ENCODE measurements at regions not wholly inside any gene's neighbourhood (a gene's known extent, or its start where the extent isn't known, plus 50 kb on each side); places are given as distances from the start of the nearest gene placed in this dataset.
"Not testable (repeated sequence)": the region's sequence is repeated elsewhere in the genome, so short reads cannot be mapped to it uniquely, and the experiment has no call there.

GRCh38 chr5:147140558-147140957, 94.3 kb upstream of the STK32A start:
- DNase-seq (ENCODE audit: low spot score in 2 of 2): no peak
- Histone ChIP-seq H3K4me1 (no peaks in the 10 kb centered on the region), H3K9me3 (peaks cover 23% of the 10 kb centered on the region), H3K36me3 (no peaks in the 10 kb centered on the region), H3K27ac (no peak overlapping the region), H3K27me3 (no peaks in the 10 kb centered on the region), H3K4me3 (no peak overlapping the region)
- no peak for TF ChIP-seq POLR2AphosphoS5 (IDR thresholded peaks at IDR 0.05)
- no peak for TF ChIP-seq EP300 (IDR thresholded peaks at IDR 0.05)
- TF ChIP-seq POLR2A (IDR thresholded peaks at IDR 0.05): no peak
- no peak for TF ChIP-seq CTCF (IDR thresholded peaks at IDR 0.05)
- 59% methylated on average over 1 of the region's 1 CpG for WGBS

- peaks cover 23% of the 10 kb centered on the region for H3K9me3 ChIP-seq
- DNase-seq (ENCODE audit: low spot score in 2 of 2); H3K27ac ChIP-seq; H3K4me3 ChIP-seq; H3K36me3 ChIP-seq; H3K27me3 ChIP-seq; H3K4me1 ChIP-seq: not testable (repeated sequence)
- 70% methylated on average over 2 of the region's 2 CpGs for WGBS
Measured at GRCh38 chr5:147141580-147141979, 93.2 kb upstream of the STK32A start.

GRCh38 chr5:147143215-147143614, 91.6 kb upstream of the STK32A start:
- no peak for TF ChIP-seq CTCF (IDR thresholded peaks at IDR 0.05)
- no peak for TF ChIP-seq POLR2AphosphoS5 (IDR thresholded peaks at IDR 0.05)
- no peak for TF ChIP-seq EP300 (IDR thresholded peaks at IDR 0.05)
- no peak for TF ChIP-seq POLR2A (IDR thresholded peaks at IDR 0.05)
- H3K4me3 ChIP-seq: no peak overlapping the region
- H3K4me1 ChIP-seq: no peaks in the 10 kb centered on the region

GRCh38 chr5:147145328-147145727, 89.5 kb upstream of the STK32A start:
- TF ChIP-seq POLR2AphosphoS5 (IDR thresholded peaks at IDR 0.05) (no peak), POLR2A (IDR thresholded peaks at IDR 0.05) (no peak), EP300 (IDR thresholded peaks at IDR 0.05) (no peak), CTCF (IDR thresholded peaks at IDR 0.05) (no peak)
- Histone ChIP-seq H3K27ac (no peak overlapping the region), H3K9me3 (no peaks in the 10 kb centered on the region), H3K4me3 (no peak overlapping the region), H3K36me3 (no peaks in the 10 kb centered on the region), H3K4me1 (no peaks in the 10 kb centered on the region), H3K27me3 (no peaks in the 10 kb centered on the region)
- DNase-seq (ENCODE audit: low spot score in 2 of 2): no peak
- 50% methylated on average over 1 of the region's 1 CpG for WGBS

More at GRCh38 chr5:147143215-147143614, 91.6 kb upstream of the STK32A start:
- H3K36me3 ChIP-seq: no peaks in the 10 kb centered on the region
- H3K9me3 ChIP-seq: peaks cover 16% of the 10 kb centered on the region
- H3K27me3 ChIP-seq: no peaks in the 10 kb centered on the region
- no peak for DNase-seq (ENCODE audit: low spot score in 2 of 2)
- no peak overlapping the region for H3K27ac ChIP-seq

- H3K36me3 ChIP-seq: no peaks in the 10 kb centered on the region
- TF ChIP-seq POLR2AphosphoS5 (IDR thresholded peaks at IDR 0.05): no peak
- no peak for TF ChIP-seq EP300 (IDR thresholded peaks at IDR 0.05)
- TF ChIP-seq POLR2A (IDR thresholded peaks at IDR 0.05): no peak
- TF ChIP-seq CTCF (IDR thresholded peaks at IDR 0.05): no peak
- H3K27ac ChIP-seq: no peak overlapping the region
- DNase-seq (ENCODE audit: low spot score in 2 of 2): no peak
- no peaks in the 10 kb centered on the region for H3K27me3 ChIP-seq
- H3K4me3 ChIP-seq: no peak overlapping the region
- H3K9me3 ChIP-seq: no peaks in the 10 kb centered on the region
- H3K4me1 ChIP-seq: no peaks in the 10 kb centered on the region
- 85% methylated on average over 1 of the region's 1 CpG for WGBS
Measured at GRCh38 chr5:147148715-147149114, 86.1 kb upstream of the STK32A start.

- WGBS: 53% methylated on average over 1 of the region's 1 CpG
- no peak overlapping the region for H3K27ac ChIP-seq
- TF ChIP-seq POLR2AphosphoS5 (IDR thresholded peaks at IDR 0.05) (no peak), EP300 (IDR thresholded peaks at IDR 0.05) (no peak), CTCF (IDR thresholded peaks at IDR 0.05) (no peak), POLR2A (IDR thresholded peaks at IDR 0.05) (no peak)
Measured at GRCh38 chr5:147152086-147152485, 82.7 kb upstream of the STK32A start.

More at GRCh38 chr5:147152086-147152485, 82.7 kb upstream of the STK32A start:
- H3K4me3 ChIP-seq: no peak overlapping the region
- no peak for DNase-seq (ENCODE audit: low spot score in 2 of 2)
- no peaks in the 10 kb centered on the region for H3K4me1 ChIP-seq
- H3K9me3 ChIP-seq: no peaks in the 10 kb centered on the region
- no peaks in the 10 kb centered on the region for H3K36me3 ChIP-seq
- H3K27me3 ChIP-seq: no peaks in the 10 kb centered on the region

Measured in suprapubic skin (tissue), 4 donors.